Lung (tissue), 11 donors: ENCODE measurements at regions not wholly inside any gene's neighbourhood (a gene's known extent, or its start where the extent isn't known, plus 50 kb on each side); places are given as distances from the start of the nearest gene placed in this dataset.

ENCODE experiments used
- ATAC-seq: fragments of 200-7000 bp; cut with Tn5 transposase; one replicate; pipeline ENCODE4 v1.9.1; 2020; ENCODE audit warnings: moderate number of reproducible peaks; ENCODE audit not compliant: insufficient read depth, low FRiP score
- DNase-seq, 3 donors: peaks; one replicate each; pipeline ENCODE4 v3.0.0-alpha.2; 2013 to 2017
- H3K27ac ChIP-seq, 2 donors: one replicate each; pipeline ENCODE4 v1.5.1; 2013; ENCODE audit warnings: mild to moderate bottlenecking in 2 of 2, moderate library complexity in 2 of 2, control low read depth in 1 of 2, inconsistent platforms in 1 of 2, low read depth in 1 of 2, low read length in 1 of 2
- H3K27me3 ChIP-seq, 3 donors: one replicate each; pipeline ENCODE4 v1.5.1; 2013; ENCODE audit warnings: low read length in 2 of 3; ENCODE audit not compliant: control insufficient read depth in 3 of 3, insufficient read depth in 3 of 3
- H3K36me3 ChIP-seq, 4 donors: one replicate each; pipeline ENCODE4 v1.5.1; 2013; ENCODE audit warnings: low read length in 4 of 4, mild to moderate bottlenecking in 1 of 4, moderate library complexity in 1 of 4; ENCODE audit not compliant: control insufficient read depth in 4 of 4, insufficient read depth in 4 of 4
- H3K4me1 ChIP-seq, 5 donors: one replicate each; pipeline ENCODE4 v1.5.1; 2013; ENCODE audit warnings: low read length in 5 of 5, mild to moderate bottlenecking in 2 of 5, moderate library complexity in 1 of 5; ENCODE audit not compliant: control insufficient read depth in 5 of 5, insufficient read depth in 5 of 5
- H3K4me3 ChIP-seq: one replicate; pipeline ENCODE4 v1.5.1; 2013; ENCODE audit warnings: mild to moderate bottlenecking, control low read depth, moderate library complexity
- H3K9ac ChIP-seq, 2 donors: one replicate each; pipeline ENCODE4 v1.5.1; 2013; ENCODE audit warnings: low read length in 2 of 2, control low read depth in 1 of 2; ENCODE audit not compliant: insufficient read depth in 1 of 2
- H3K9me3 ChIP-seq, 4 donors: one replicate each; pipeline ENCODE4 v1.5.1; 2013; ENCODE audit warnings: low read length in 3 of 4, mild to moderate bottlenecking in 1 of 4, moderate library complexity in 1 of 4; ENCODE audit not compliant: control insufficient read depth in 4 of 4, insufficient read depth in 3 of 4
- WGBS, 2 donors: extraction: QIAGEN DNeasy Blood & Tissue Kit; methylation state at CpG; one replicate each; pipeline ENCODE4 v1.1.7; 2013; 5-methylcytosine and 5-hydroxymethylcytosine counted together
- TF ChIP-seq, protein P1 (sequence below): IDR thresholded peaks from 2 replicates; pipeline ENCODE4 v1.5.1; 2012; ENCODE audit warnings: mild to moderate bottlenecking; ENCODE audit errors: control extremely low read depth, extremely low read depth
- donor health status: control.
- donor health status: control.
- donor health status: Bipolar disorder and iron deficiency.
- donor health status: healthy.
- donor health status: DM: yes; HTN: yes; CAD: no.

DNA sequence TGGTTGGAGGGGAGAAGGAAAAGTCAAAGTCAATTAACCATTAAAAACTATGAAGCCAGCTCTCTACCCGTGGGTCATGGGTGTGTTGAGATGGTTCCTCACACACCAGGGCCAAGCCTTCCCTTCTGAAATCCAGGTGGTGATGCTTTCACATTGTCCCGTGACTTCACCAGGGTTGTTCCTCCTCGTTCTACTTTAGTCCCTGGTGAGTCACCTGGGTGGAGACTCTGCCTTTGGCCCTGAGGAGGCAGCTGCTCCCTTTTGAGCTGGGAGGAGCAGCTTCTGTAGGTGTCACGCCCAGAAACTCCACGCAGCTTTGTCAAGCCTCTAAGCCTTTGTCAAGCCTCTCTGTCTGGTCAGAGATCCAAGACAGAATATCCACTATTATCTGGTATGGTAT, 348.3 kb downstream of the BMP4 start:
- no peak for DNase-seq
- no peak overlapping the region for H3K9ac ChIP-seq
- ATAC-seq: no peak
- no peak overlapping the region for H3K4me3 ChIP-seq
- 84 to 85% methylated on average over 5 of the region's 5 CpGs for WGBS, 2 donors
- no peaks in the 10 kb centered on the region for H3K36me3 ChIP-seq
- H3K9me3 ChIP-seq: no peaks in the 10 kb centered on the region
- H3K4me1 ChIP-seq: no peaks in the 10 kb centered on the region
- no peaks in the 10 kb centered on the region for H3K27me3 ChIP-seq
- no peak overlapping the region for H3K27ac ChIP-seq
- TF ChIP-seq, protein P1, sequence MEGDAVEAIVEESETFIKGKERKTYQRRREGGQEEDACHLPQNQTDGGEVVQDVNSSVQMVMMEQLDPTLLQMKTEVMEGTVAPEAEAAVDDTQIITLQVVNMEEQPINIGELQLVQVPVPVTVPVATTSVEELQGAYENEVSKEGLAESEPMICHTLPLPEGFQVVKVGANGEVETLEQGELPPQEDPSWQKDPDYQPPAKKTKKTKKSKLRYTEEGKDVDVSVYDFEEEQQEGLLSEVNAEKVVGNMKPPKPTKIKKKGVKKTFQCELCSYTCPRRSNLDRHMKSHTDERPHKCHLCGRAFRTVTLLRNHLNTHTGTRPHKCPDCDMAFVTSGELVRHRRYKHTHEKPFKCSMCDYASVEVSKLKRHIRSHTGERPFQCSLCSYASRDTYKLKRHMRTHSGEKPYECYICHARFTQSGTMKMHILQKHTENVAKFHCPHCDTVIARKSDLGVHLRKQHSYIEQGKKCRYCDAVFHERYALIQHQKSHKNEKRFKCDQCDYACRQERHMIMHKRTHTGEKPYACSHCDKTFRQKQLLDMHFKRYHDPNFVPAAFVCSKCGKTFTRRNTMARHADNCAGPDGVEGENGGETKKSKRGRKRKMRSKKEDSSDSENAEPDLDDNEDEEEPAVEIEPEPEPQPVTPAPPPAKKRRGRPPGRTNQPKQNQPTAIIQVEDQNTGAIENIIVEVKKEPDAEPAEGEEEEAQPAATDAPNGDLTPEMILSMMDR: no peak

DNA sequence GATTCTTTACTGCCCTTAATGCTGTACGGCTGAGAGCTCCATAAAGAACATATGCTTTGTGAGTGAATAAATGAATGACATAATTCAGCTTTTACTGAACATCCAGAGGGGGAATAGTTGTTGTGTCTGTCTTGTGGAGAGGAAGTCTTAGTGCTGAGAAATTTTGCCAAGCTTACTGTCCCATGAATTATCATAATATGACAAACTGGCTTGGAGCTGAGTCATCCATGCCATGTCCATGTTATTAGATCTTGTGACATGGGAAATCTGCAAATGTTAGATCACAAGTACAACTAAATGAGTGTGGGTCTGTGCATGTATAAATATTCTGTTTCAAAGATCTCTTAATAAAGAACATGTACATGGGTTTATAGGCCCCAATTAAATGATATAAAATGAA, 350.4 kb downstream of the BMP4 start:
- H3K27ac ChIP-seq: no peak overlapping the region
- no peaks in the 10 kb centered on the region for H3K4me1 ChIP-seq
- H3K4me3 ChIP-seq: no peak overlapping the region
- H3K36me3 ChIP-seq: no peaks in the 10 kb centered on the region
- WGBS, 2 donors: 91 to 94% methylated on average over 1 of the region's 1 CpG
- TF ChIP-seq, protein P1: no peak
- DNase-seq: no peak
- no peaks in the 10 kb centered on the region for H3K27me3 ChIP-seq
- no peaks in the 10 kb centered on the region for H3K9me3 ChIP-seq
- H3K9ac ChIP-seq: no peak overlapping the region
- ATAC-seq: no peak

DNA sequence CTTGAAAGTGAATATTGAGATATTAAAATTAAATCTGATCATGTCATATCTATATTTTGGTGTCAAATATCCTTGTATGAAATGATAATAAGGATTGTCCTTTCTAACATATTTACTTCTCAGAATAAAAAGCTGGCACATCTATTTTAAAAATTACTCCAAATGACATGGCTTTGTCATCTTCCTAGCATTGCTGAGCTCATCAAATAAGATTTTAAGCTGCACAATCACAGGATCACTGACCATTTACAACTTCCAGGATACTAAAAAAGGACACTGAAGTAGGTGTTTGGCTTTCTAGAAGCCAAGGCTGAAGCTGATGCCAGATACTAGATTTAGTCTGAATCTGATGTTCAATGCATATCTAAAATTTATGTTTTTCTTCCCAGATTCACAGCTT, 351.1 kb downstream of the BMP4 start:
- ATAC-seq (no peak), DNase-seq (no peak)
- H3K27me3 ChIP-seq: no peaks in the 10 kb centered on the region
- no peaks in the 10 kb centered on the region for H3K4me1 ChIP-seq
- TF ChIP-seq, protein P1: no peak
- no peak overlapping the region for H3K4me3 ChIP-seq
- H3K9me3 ChIP-seq: no peaks in the 10 kb centered on the region
- H3K36me3 ChIP-seq: no peaks in the 10 kb centered on the region
- no peak overlapping the region for H3K9ac ChIP-seq
- H3K27ac ChIP-seq: no peak overlapping the region

DNA sequence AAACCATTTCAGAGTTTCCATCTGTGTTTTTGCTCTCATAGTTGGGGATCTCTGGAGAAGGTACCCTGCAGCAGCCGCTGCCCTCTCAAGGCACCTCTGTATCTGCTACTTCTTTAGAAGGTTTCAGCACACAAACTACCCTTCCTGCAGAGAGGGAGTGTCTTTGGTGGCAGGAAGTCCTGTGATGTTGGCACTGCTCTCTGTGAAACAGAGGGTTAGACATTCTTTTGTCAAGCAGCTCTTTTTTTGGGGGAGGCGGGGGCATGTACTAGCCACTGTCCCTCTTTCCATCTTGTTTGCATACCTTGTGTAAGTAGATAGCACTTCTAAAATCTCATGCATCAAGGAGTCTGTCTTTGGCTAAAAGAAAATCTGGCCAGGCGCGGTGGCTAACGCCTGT, 352.6 kb downstream of the BMP4 start:
- no peaks in the 10 kb centered on the region for H3K36me3 ChIP-seq
- no peak overlapping the region for H3K9ac ChIP-seq
- no peaks in the 10 kb centered on the region for H3K9me3 ChIP-seq
- H3K27me3 ChIP-seq: no peaks in the 10 kb centered on the region
- 97 to 100% methylated on average over 5 of the region's 5 CpGs for WGBS, 2 donors
- TF ChIP-seq, protein P1: no peak
- ATAC-seq (no peak), DNase-seq (no peak)
- H3K4me1 ChIP-seq: no peaks in the 10 kb centered on the region
- no peak overlapping the region for H3K4me3 ChIP-seq
- no peak overlapping the region for H3K27ac ChIP-seq
